GM13976 (cell line): ENCODE measurements at regions not wholly inside any gene's neighbourhood (a gene's known extent, or its start where the extent isn't known, plus 50 kb on each side); places are given as distances from the start of the nearest gene placed in this dataset.

Source experiments
- DNase-seq: peaks from one replicate; pipeline ENCODE4 v3.0.0; 2012; ENCODE audit warnings: low spot score
- in situ Hi-C: fragments of 300-500 bp; cut with MboI; formaldehyde crosslinking; loops from one replicate; pipeline ENCODE4 v1.12.0; 2022; ENCODE audit warnings: low sequenced_read_pairs, mixed read lengths, inconsistent platforms; ENCODE audit not compliant: unreplicated experiment
- TF ChIP-seq, protein P1 (sequence below): IDR thresholded peaks from 2 replicates; pipeline ENCODE4 v1.5.1; 2012; ENCODE audit warnings: borderline replicate concordance, mild to moderate bottlenecking; ENCODE audit not compliant: insufficient read depth; ENCODE audit errors: extremely low read depth, missing control alignments, control extremely low read depth

DNA sequence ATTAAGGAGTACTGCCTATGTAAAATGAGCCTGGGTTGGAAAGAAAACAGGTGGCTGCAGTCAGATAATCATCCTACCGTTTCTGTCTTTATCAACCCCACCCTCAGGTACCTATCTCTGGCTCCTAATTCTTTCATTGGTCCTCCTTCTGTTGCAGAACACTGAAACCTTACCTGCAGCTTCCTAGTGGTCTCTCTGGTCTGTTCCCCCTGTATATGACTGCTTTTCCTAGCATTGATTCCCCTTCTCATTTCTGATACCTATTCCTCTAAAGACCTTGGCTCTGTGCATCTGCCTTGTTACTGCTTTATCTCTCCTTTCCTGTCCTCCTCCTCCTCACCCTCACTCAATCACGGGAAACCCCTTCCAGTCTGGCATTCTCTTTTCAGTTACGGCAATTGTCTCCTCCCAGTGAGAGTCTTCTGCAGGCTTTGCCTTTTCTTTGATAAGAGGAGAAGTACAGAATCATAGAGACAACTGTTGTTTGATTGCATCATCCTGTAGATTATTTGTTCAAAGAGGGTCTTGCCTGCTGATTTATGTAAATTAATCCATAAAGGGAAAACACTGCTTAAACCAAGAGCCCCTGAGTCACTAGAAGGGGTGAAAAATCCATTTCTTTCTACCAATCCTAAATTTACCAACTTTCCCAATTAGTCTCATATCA is 301.2 kb downstream of the AASDHPPT start:
- DNase-seq, result no peak
- TF ChIP-seq, protein P1, sequence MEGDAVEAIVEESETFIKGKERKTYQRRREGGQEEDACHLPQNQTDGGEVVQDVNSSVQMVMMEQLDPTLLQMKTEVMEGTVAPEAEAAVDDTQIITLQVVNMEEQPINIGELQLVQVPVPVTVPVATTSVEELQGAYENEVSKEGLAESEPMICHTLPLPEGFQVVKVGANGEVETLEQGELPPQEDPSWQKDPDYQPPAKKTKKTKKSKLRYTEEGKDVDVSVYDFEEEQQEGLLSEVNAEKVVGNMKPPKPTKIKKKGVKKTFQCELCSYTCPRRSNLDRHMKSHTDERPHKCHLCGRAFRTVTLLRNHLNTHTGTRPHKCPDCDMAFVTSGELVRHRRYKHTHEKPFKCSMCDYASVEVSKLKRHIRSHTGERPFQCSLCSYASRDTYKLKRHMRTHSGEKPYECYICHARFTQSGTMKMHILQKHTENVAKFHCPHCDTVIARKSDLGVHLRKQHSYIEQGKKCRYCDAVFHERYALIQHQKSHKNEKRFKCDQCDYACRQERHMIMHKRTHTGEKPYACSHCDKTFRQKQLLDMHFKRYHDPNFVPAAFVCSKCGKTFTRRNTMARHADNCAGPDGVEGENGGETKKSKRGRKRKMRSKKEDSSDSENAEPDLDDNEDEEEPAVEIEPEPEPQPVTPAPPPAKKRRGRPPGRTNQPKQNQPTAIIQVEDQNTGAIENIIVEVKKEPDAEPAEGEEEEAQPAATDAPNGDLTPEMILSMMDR, result no peak
- in situ Hi-C loops, result no loop called here

GRCh38 chr11:106379265-106379664 is 301.8 kb downstream of the AASDHPPT start:
- in situ Hi-C loops, result no loop called here

GRCh38 chr11:106379712-106380111 is 302.2 kb downstream of the AASDHPPT start:
- TF ChIP-seq, protein P1, result no peak
- in situ Hi-C loops, result no loop called here
- DNase-seq, result no peak

More at GRCh38 chr11:106379265-106379664, 301.8 kb downstream of the AASDHPPT start:
- TF ChIP-seq, protein P1, result no peak
- DNase-seq, result no peak

DNA sequence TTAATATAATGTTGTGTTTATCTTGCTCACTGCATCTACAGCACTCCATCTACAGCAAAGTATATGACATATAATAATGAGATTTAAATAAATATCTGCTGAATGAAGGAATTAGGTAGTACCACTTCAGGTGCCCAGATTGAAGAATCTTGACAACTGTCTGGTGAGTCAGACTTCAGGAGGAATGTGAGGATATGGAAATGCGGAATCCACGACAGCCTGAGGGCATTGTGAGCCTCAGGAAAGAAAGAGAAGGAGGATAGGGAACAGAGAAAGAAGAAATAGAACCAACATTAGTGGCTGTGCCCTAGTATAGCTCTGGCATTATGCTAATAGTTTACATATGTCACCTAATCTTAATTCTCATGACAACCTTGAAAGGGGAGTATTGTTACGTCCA is 304.4 kb downstream of the AASDHPPT start:
- DNase-seq, result no peak
- in situ Hi-C loops, result no loop called here
- TF ChIP-seq, protein P1, result no peak

DNA sequence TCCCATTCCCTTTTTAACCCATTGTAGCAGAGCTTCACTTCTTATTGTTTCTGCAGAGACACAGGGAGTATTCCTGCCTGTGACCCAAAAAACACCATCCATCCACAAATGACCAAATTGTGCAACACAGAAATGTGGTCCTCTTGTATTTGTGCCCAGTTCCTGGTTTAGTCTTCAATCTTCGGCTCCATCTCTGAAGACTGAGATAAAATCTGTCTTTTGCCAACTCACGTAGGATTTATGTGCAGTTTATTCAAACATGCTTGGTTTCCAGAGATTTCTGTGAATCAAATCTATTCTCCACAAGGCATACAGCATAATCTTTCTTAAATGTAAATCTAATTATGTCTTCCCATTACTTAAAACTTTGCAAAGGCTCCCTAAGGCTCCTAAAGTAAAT is 307.0 kb downstream of the AASDHPPT start:
- in situ Hi-C loops, result no loop called here
- no peak for DNase-seq
- TF ChIP-seq, protein P1, result no peak

DNA sequence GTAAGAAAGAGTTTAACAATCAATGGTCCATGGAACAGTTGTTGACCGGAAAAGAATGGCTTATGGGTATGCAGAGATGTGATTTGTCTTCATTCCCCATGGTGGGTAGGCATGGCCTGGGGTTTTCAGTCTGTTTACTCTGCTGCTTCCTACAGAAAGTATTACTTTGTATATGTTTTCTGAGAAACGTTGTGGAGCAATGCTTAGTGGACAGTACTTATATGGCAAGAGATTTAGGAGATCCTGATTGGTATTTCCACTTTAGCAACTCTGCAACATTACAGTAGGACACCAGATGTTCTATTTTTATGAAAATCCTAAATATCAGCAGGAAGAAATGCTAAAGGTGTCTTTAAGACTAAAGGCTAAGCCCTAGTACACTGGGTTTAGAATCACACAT is 309.1 kb downstream of the AASDHPPT start:
- DNase-seq, result no peak
- in situ Hi-C loops, result no loop called here
- TF ChIP-seq, protein P1, result no peak
